ENCODE measurements at regions not wholly inside any gene's neighbourhood (a gene's known extent, or its start where the extent isn't known, plus 50 kb on each side); places are given as distances from the start of the nearest gene placed in this dataset.

DNA sequence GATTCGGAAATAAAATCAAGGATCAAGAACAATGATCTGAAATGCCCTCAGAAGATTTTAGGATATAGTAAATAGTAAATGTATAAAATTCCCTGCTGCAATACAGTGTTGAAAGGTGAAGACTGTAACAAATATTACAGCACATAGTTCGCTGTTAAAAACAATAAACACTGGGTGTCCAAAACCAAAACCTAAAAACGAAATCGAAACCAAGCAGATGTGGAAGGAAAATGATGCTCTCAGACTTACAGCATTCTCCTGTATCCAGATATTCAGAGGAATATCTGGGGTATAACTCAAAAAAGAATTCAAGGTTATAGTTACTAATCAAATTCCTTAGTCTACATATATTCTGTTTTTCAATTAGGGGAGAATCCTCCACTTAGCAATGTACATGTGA, 708.1 kb upstream of the PCDH15 start:
- TF ChIP-seq TAF1 (IDR thresholded peaks at IDR 0.05; ENCODE audit: borderline replicate concordance, insufficient read depth, low read length) (no peak), POLR2AphosphoS5 (IDR thresholded peaks at IDR 0.05; ENCODE audit: low read depth, low read length) (no peak), FOXP2 (optimal IDR thresholded peaks at IDR 0.05; ENCODE audit: borderline replicate concordance, extremely low read depth, extremely low read length, insufficient read depth) (no peak)
- TF ChIP-seq, protein P1, sequence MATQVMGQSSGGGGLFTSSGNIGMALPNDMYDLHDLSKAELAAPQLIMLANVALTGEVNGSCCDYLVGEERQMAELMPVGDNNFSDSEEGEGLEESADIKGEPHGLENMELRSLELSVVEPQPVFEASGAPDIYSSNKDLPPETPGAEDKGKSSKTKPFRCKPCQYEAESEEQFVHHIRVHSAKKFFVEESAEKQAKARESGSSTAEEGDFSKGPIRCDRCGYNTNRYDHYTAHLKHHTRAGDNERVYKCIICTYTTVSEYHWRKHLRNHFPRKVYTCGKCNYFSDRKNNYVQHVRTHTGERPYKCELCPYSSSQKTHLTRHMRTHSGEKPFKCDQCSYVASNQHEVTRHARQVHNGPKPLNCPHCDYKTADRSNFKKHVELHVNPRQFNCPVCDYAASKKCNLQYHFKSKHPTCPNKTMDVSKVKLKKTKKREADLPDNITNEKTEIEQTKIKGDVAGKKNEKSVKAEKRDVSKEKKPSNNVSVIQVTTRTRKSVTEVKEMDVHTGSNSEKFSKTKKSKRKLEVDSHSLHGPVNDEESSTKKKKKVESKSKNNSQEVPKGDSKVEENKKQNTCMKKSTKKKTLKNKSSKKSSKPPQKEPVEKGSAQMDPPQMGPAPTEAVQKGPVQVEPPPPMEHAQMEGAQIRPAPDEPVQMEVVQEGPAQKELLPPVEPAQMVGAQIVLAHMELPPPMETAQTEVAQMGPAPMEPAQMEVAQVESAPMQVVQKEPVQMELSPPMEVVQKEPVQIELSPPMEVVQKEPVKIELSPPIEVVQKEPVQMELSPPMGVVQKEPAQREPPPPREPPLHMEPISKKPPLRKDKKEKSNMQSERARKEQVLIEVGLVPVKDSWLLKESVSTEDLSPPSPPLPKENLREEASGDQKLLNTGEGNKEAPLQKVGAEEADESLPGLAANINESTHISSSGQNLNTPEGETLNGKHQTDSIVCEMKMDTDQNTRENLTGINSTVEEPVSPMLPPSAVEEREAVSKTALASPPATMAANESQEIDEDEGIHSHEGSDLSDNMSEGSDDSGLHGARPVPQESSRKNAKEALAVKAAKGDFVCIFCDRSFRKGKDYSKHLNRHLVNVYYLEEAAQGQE (IDR thresholded peaks at IDR 0.05; ENCODE audit: insufficient read depth in 1 of 2, low read depth in 2 of 2, low read length in 2 of 2): no peak

DNA sequence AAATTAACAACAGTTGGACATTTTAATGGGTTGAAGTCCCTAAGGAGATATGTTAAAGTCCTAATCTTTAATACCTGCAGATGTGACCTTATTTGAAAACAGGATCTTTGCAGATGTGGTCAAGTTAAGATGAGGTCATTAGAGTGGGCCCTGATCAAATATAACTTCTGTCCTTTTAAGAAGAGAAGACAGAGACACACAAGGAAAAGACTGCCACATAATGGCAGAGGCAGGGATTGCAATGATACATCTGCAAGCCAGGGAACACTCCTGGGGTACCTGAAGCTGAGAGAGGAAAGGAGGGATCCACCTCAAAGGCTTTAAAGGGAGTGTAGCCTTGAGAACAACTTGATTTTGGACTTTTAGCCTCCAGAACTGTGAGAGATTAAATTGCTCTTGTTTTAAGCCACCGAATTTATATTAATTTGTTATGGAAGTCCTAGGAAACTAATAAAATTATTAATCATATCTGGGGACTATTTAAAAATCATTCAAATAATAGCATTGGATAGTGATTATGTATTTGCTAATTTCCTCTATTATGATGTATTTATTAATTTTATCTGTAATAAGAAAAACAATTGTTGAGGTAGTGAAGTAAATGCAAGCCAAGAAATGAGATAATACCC, 700.0 kb upstream of the PCDH15 start:
- TF ChIP-seq SIN3A (IDR thresholded peaks at IDR 0.05; ENCODE audit: borderline replicate concordance, insufficient read depth, low read length) (no peak), FOXP2 (optimal IDR thresholded peaks at IDR 0.05; ENCODE audit: borderline replicate concordance, extremely low read depth, extremely low read length, insufficient read depth) (no peak)
- TF ChIP-seq, protein P1 (IDR thresholded peaks at IDR 0.05; ENCODE audit: insufficient read depth in 1 of 2, low read depth in 2 of 2, low read length in 2 of 2): no peak

DNA sequence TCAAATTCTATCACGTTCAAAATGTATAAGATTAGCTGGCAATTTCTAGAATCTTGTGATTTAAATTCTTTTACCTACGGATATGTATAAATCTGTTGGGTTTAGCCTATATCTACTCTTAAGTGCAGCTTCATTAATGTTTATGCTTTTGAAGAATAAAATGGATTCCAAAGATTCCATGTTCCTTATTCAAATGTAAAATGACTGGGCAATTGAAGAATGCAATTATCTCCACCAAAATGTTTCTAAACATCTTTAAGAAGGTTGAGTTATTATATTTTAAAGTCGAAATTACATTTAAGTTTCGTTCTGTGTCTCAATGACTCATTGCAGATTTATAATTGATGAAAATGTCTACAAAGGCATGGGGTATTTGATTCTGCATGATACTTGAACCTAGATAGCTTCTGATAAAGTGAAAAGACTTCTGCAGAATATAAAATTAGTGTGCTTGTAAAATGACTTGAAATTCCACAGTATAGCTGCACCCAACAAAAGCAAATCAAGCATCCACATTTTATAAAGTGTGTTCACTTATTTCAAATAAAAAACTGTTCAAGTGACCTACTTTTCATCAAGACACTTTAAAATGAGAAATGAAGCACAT, 697.0 kb upstream of the PCDH15 start:
- TF ChIP-seq, protein P1 (IDR thresholded peaks at IDR 0.05; ENCODE audit: insufficient read depth in 1 of 2, low read depth in 2 of 2, low read length in 2 of 2): no peak
- TF ChIP-seq POLR2AphosphoS5 (IDR thresholded peaks at IDR 0.05; ENCODE audit: low read depth, low read length): no peak
- no peak for TF ChIP-seq SIN3A (IDR thresholded peaks at IDR 0.05; ENCODE audit: borderline replicate concordance, insufficient read depth, low read length)
- TF ChIP-seq TAF1 (IDR thresholded peaks at IDR 0.05; ENCODE audit: borderline replicate concordance, insufficient read depth, low read length): no peak
- no peak for TF ChIP-seq FOXP2 (optimal IDR thresholded peaks at IDR 0.05; ENCODE audit: borderline replicate concordance, extremely low read depth, extremely low read length, insufficient read depth)

DNA sequence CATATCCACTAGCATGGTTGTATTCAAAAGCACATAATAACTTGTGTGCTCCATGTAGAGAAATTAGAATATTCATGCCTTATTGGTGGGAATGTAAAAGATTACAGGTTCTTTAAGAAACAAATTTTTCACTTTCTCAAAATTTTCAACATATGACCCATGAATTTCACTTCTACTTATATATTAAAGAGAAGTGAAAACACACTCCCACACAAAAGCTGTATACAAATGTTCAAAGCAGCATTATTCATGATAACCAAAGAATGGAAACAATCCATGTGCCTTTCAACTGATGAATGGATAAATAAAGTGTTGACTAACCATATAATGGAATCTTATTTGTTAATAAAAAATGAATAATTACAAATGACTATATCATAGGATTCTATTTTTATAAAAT, 694.5 kb upstream of the PCDH15 start:
- TF ChIP-seq SIN3A (IDR thresholded peaks at IDR 0.05; ENCODE audit: borderline replicate concordance, insufficient read depth, low read length) (no peak), POLR2AphosphoS5 (IDR thresholded peaks at IDR 0.05; ENCODE audit: low read depth, low read length) (no peak), TAF1 (IDR thresholded peaks at IDR 0.05; ENCODE audit: borderline replicate concordance, insufficient read depth, low read length) (no peak), FOXP2 (optimal IDR thresholded peaks at IDR 0.05; ENCODE audit: borderline replicate concordance, extremely low read depth, extremely low read length, insufficient read depth) (no peak)
- TF ChIP-seq, protein P1 (IDR thresholded peaks at IDR 0.05; ENCODE audit: insufficient read depth in 1 of 2, low read depth in 2 of 2, low read length in 2 of 2): no peak
